Panc1 (cell line): ENCODE measurements at regions not wholly inside any gene's neighbourhood (a gene's known extent, or its start where the extent isn't known, plus 50 kb on each side); places are given as distances from the start of the nearest gene placed in this dataset.

Source experiments
- ATAC-seq: fragments of 200-7000 bp; cut with Tn5 transposase; 2 replicates; pipeline ENCODE4 v1.9.1; 2020; ENCODE audit warnings: mild to moderate bottlenecking, moderate library complexity
- BruUV-seq: library from RNA; stranded (reverse); fragments of 400-500 nt; replicated peaks from 2 replicates; lab custom pipeline; 2021; lab: Mats Ljungman, UMichigan
- CTCF ChIA-PET: fragments of 300-600 bp; sonication (Branson Sonifier 250); formaldehyde crosslinking; loops from one replicate; lab custom pipeline; 2022; ENCODE audit warnings: antibody characterized with exemption; lab: Charles Lee
- POLR2A ChIA-PET: fragments of 300-600 bp; sonication (Branson Sonifier 250); formaldehyde crosslinking; loops from one replicate; lab custom pipeline; 2022; ENCODE audit warnings: antibody characterized with exemption; lab: Charles Lee
- DNase-seq: peaks from one replicate; pipeline ENCODE4 v3.0.0-alpha.2; 2010; ENCODE audit warnings: low read depth, low spot score
- H3K27ac ChIP-seq: 2 replicates; pipeline ENCODE4 v1.5.1; 2011; ENCODE audit warnings: mild to moderate bottlenecking, low read length, inconsistent platforms
- H3K27me3 ChIP-seq: fragments of 200-500 bp; sonication (Bioruptor generic); 2 replicates; pipeline ENCODE4 v1.6.0; 2014; ENCODE audit warnings: low read length, inconsistent platforms; ENCODE audit not compliant: control insufficient read depth, insufficient read depth
- H3K36me3 ChIP-seq: fragments of 200-500 bp; sonication (Bioruptor generic); 2 replicates; pipeline ENCODE4 v1.5.1; 2014; ENCODE audit warnings: inconsistent platforms, mild to moderate bottlenecking, low read length, moderate library complexity; ENCODE audit not compliant: control insufficient read depth, insufficient read depth
- H3K4me1 ChIP-seq: 2 replicates; pipeline ENCODE4 v1.5.1; 2011; ENCODE audit warnings: inconsistent platforms, mild to moderate bottlenecking, low read length, moderate library complexity; ENCODE audit not compliant: control insufficient read depth, insufficient read depth
- H3K4me3 ChIP-seq, 2 experiments: 2 replicates each; pipeline ENCODE4 v1.5.1; 2011 to 2012; ENCODE audit warnings: low read depth in 2 of 2, low read length in 2 of 2, mild to moderate bottlenecking in 2 of 2, inconsistent platforms in 1 of 2, moderate library complexity in 1 of 2
- H3K9me3 ChIP-seq: fragments of 200-500 bp; sonication (Bioruptor generic); 2 replicates; pipeline ENCODE4 v1.5.1; 2014; ENCODE audit warnings: low read depth, mild to moderate bottlenecking, inconsistent platforms, low read length, moderate library complexity; ENCODE audit not compliant: control insufficient read depth, insufficient read depth
- CTCF ChIP-seq: fragments of 450-650 bp; IDR thresholded peaks from 2 replicates; pipeline ENCODE4 v1.5.1; 2017; ENCODE audit warnings: mild to moderate bottlenecking
- POLR2AphosphoS5 ChIP-seq: IDR thresholded peaks from 2 replicates; pipeline ENCODE4 v1.6.1; 2012; ENCODE audit warnings: mild to moderate bottlenecking, low read depth, low read length, moderate library complexity
- REST ChIP-seq, 2 experiments: IDR thresholded peaks; 2 replicates each; pipeline ENCODE4 v1.6.1; 2011 to 2012; ENCODE audit warnings: low read depth in 2 of 2, control low read depth in 1 of 2, low read length in 1 of 2, mild to moderate bottlenecking in 1 of 2, moderate library complexity in 1 of 2; ENCODE audit not compliant: insufficient read depth in 1 of 2
- SIN3A ChIP-seq: IDR thresholded peaks from 2 replicates; pipeline ENCODE4 v1.6.1; 2012; ENCODE audit warnings: low read depth, mild to moderate bottlenecking, low read length, moderate library complexity, borderline replicate concordance; ENCODE audit not compliant: insufficient read depth
- TCF7L2 ChIP-seq: IDR thresholded peaks from 2 replicates; pipeline ENCODE4 v1.6.1; 2011; ENCODE audit warnings: mild to moderate bottlenecking, low read depth, low read length, inconsistent platforms
- in situ Hi-C: cut with HindIII; loops from 2 replicates; pipeline ENCODE4 v1.10.0; 2016; ENCODE audit warnings: low sequenced_read_pairs, low pct_unique_long_range_greater_than_20kb
- intact Hi-C: fragments of 100-400 bp; cut with micrococcal nuclease; formaldehyde crosslinking; loops from one replicate; pipeline ENCODE4 v1.10.0; 2022; ENCODE audit not compliant: unreplicated experiment

DNA sequence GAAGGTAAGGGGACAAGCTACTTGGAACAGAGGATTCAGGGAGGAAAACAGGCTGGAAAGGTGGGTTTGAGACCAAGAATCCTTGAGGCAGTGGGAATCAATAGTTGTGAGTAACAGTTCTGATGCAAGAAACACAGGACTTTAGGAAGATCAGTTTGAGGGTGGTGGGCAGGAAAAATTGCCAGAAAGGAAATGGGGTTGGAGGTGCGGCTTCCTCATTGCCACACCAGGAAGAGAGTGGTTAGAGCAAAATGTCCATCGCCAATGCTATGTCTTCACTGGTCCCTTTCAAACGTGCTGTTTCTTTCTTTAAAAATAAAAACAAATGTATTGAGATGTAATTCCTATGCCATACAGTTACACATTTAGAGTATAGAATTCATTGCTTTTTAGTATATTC lies 57.1 kb upstream of the NOCT start:
- H3K4me3 ChIP-seq = no peak overlapping the region
- H3K9me3 ChIP-seq = no peaks in the 10 kb centered on the region
- no peaks in the 10 kb centered on the region for H3K36me3 ChIP-seq
- intact Hi-C loops (no loop called here), in situ Hi-C loops (no loop called here)
- no peak for DNase-seq
- no TSS peak for BruUV-seq
- TF ChIP-seq REST (IDR thresholded peaks at IDR 0.05; ENCODE audit: insufficient read depth in 1 of 2, low read depth in 2 of 2, low read length in 1 of 2) (no peak), SIN3A (no peak), TCF7L2 (no peak), POLR2AphosphoS5 (no peak), CTCF (no peak)
- ChIA-PET POLR2A (no interaction called here), CTCF (no interaction called here)
- H3K4me1 ChIP-seq = no peaks in the 10 kb centered on the region
- H3K27me3 ChIP-seq = no peaks in the 10 kb centered on the region
- no peak overlapping the region for H3K27ac ChIP-seq
- ATAC-seq = no peak

DNA sequence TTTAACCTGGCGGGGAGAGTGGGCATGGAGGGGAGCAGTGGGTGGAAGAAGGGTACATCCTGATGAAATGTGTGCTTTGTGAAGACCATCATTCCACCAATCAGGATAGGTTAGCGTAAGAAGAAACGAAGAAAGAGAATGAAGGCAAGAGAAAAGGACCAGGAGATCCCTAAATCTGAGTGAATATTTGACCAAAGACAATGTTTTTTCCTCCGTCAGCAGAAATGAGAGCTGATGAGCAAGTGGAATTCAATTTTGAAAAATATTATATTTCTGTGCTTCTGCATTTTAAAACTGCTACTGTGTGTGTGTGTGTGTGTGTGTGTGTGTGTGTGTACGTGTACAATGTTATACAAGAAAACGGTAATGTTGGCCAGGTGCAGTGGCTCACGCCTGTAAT lies 58.3 kb upstream of the NOCT start:
- BruUV-seq = no TSS peak
- TF ChIP-seq REST (IDR thresholded peaks at IDR 0.05; ENCODE audit: insufficient read depth in 1 of 2, low read depth in 2 of 2, low read length in 1 of 2) = no peak
- TF ChIP-seq TCF7L2 = no peak
- no peak for TF ChIP-seq POLR2AphosphoS5
- no peak for TF ChIP-seq CTCF
- TF ChIP-seq SIN3A = no peak
- intact Hi-C loops (no loop called here), in situ Hi-C loops (no loop called here)
- Histone ChIP-seq H3K36me3 (no peaks in the 10 kb centered on the region), H3K9me3 (no peaks in the 10 kb centered on the region), H3K27me3 (no peaks in the 10 kb centered on the region), H3K4me3 (no peak overlapping the region), H3K4me1 (no peaks in the 10 kb centered on the region), H3K27ac (no peak overlapping the region)
- ChIA-PET POLR2A (no interaction called here), CTCF (no interaction called here)
- ATAC-seq (no peak), DNase-seq (no peak)
